ENCODE measurements at regions not wholly inside any gene's neighbourhood (a gene's known extent, or its start where the extent isn't known, plus 50 kb on each side); places are given as distances from the start of the nearest gene placed in this dataset.

GRCh38 chr20:24406750-24407149 lies 62.7 kb upstream of the SYNDIG1 start:
- no peak for DNase-seq (ENCODE audit: low read depth in 1 of 2, low spot score in 1 of 2)
- TF ChIP-seq, protein P1, sequence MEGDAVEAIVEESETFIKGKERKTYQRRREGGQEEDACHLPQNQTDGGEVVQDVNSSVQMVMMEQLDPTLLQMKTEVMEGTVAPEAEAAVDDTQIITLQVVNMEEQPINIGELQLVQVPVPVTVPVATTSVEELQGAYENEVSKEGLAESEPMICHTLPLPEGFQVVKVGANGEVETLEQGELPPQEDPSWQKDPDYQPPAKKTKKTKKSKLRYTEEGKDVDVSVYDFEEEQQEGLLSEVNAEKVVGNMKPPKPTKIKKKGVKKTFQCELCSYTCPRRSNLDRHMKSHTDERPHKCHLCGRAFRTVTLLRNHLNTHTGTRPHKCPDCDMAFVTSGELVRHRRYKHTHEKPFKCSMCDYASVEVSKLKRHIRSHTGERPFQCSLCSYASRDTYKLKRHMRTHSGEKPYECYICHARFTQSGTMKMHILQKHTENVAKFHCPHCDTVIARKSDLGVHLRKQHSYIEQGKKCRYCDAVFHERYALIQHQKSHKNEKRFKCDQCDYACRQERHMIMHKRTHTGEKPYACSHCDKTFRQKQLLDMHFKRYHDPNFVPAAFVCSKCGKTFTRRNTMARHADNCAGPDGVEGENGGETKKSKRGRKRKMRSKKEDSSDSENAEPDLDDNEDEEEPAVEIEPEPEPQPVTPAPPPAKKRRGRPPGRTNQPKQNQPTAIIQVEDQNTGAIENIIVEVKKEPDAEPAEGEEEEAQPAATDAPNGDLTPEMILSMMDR (IDR thresholded peaks at IDR 0.05; ENCODE audit: low read depth, low read length), result no peak
- Histone ChIP-seq H3K36me3 (no peaks in the 10 kb centered on the region), H3K27ac (no peak overlapping the region), H3K4me1 (ENCODE audit: low read depth) (no peaks in the 10 kb centered on the region), H3K9me3 (ENCODE audit: low read depth) (no peaks in the 10 kb centered on the region), H3K27me3 (peaks cover 9% of the 10 kb centered on the region), H3K4me3 (no peak overlapping the region)

GRCh38 chr20:24406251-24406650 lies 63.2 kb upstream of the SYNDIG1 start:
- Histone ChIP-seq H3K27me3 (peaks cover 9% of the 10 kb centered on the region), H3K9me3 (ENCODE audit: low read depth) (no peaks in the 10 kb centered on the region)
- no peak for DNase-seq (ENCODE audit: low read depth in 1 of 2, low spot score in 1 of 2)

DNA sequence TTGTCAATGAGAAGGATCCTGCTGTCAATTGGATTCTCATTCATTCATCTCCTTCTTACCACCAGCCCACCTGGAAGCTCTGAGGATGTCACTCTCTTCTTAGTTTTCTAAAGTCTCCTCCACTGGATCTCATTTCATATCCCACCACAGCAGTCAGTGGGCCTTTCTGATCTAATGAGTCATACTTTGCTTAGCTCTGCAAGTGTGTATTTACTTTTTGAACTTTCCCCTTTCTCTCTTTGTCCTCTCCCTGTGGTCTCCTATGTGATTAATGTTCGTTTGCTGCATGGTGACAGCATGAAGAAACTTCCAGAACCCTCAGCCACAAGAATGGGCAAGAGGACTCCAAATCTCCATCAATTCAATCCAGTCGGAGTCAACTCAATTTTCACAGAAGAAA lies 63.6 kb upstream of the SYNDIG1 start:
- Histone ChIP-seq H3K4me1 (ENCODE audit: low read depth) (no peaks in the 10 kb centered on the region), H3K4me3 (no peak overlapping the region), H3K27me3 (peaks cover 9% of the 10 kb centered on the region), H3K36me3 (no peaks in the 10 kb centered on the region), H3K9me3 (ENCODE audit: low read depth) (no peaks in the 10 kb centered on the region), H3K27ac (no peak overlapping the region)
- DNase-seq (ENCODE audit: low read depth in 1 of 2, low spot score in 1 of 2), result no peak
- TF ChIP-seq, protein P1 (IDR thresholded peaks at IDR 0.05; ENCODE audit: low read depth, low read length), result no peak

More at GRCh38 chr20:24406251-24406650, 63.2 kb upstream of the SYNDIG1 start:
- no peak overlapping the region for H3K27ac ChIP-seq
- H3K36me3 ChIP-seq, result no peaks in the 10 kb centered on the region
- TF ChIP-seq, protein P1 (IDR thresholded peaks at IDR 0.05; ENCODE audit: low read depth, low read length), result no peak
- H3K4me1 ChIP-seq (ENCODE audit: low read depth), result no peaks in the 10 kb centered on the region
- no peak overlapping the region for H3K4me3 ChIP-seq

DNA sequence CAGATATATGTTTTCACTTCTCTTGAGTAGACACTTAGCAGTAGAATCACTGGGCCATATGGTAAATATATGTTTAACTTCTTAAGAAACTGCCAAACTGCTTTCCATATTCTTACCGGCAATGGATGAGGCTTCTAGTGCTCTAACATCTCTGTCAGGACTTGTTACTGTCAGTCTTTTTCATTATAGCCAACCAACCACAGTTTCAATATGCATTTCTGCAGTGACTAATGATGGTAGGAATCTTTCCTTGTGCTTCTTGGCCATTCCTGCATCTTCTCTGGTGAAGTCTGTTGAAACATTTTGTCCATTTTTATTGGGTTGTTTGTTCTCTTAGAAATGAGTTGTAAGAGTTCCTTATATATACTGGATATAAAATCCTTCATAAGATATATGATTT lies 66.0 kb upstream of the SYNDIG1 start:
- Histone ChIP-seq H3K27ac (no peak overlapping the region), H3K9me3 (ENCODE audit: low read depth) (no peaks in the 10 kb centered on the region), H3K27me3 (no peaks in the 10 kb centered on the region), H3K4me1 (ENCODE audit: low read depth) (no peaks in the 10 kb centered on the region), H3K36me3 (no peaks in the 10 kb centered on the region), H3K4me3 (no peak overlapping the region)
- TF ChIP-seq, protein P1 (IDR thresholded peaks at IDR 0.05; ENCODE audit: low read depth, low read length), result no peak
- no peak for DNase-seq (ENCODE audit: low read depth in 1 of 2, low spot score in 1 of 2)

DNA sequence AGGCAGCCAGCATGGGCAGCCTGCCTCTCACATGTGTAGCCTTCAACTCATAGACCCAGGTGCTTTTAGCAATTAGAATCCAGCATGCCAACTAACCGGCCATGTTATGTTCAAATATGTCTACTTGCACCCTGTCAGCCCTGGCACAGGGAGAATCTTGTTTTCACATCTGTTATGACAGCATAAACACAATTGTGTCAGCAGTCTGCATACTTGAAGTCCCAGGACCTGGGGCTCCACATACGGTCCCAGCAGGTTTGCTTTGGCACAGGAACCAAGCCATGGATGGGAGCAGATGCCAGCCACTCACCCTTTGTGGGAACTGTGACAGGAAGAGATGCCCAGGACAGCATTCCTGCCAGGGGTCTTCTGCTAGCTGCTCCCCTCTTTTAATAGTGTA lies 67.2 kb upstream of the SYNDIG1 start:
- Histone ChIP-seq H3K4me1 (ENCODE audit: low read depth) (no peaks in the 10 kb centered on the region), H3K27ac (no peak overlapping the region), H3K9me3 (ENCODE audit: low read depth) (no peaks in the 10 kb centered on the region), H3K36me3 (no peaks in the 10 kb centered on the region), H3K27me3 (no peaks in the 10 kb centered on the region), H3K4me3 (no peak overlapping the region)
- TF ChIP-seq, protein P1 (IDR thresholded peaks at IDR 0.05; ENCODE audit: low read depth, low read length), result no peak
- DNase-seq (ENCODE audit: low read depth in 1 of 2, low spot score in 1 of 2), result no peak

DNA sequence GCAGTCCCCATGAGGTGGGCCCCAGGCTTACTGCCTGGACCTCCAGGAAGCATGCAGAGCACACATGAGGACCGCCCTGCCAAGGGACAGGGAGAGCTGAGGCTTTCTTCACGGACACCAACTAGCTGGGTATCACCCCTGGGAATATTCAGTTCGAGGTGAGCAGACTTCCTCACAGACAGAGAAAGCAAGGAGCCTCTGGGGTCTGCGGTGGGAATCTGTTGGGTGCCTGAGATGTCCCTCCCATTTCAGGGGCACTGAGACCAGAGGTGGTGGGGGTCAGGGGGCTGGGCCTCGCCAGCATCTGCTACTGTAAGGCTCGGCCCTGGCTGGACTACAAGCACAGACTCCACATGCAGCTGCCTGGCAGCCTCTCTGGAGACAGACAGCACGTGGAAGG lies 74.3 kb upstream of the SYNDIG1 start:
- H3K4me1 ChIP-seq (ENCODE audit: low read depth), result no peaks in the 10 kb centered on the region
- no peak for DNase-seq (ENCODE audit: low read depth in 1 of 2, low spot score in 1 of 2)
- TF ChIP-seq, protein P1 (IDR thresholded peaks at IDR 0.05; ENCODE audit: low read depth, low read length), result no peak
- H3K4me3 ChIP-seq, result no peak overlapping the region
- peaks cover 31% of the 10 kb centered on the region for H3K27me3 ChIP-seq
- no peaks in the 10 kb centered on the region for H3K9me3 ChIP-seq (ENCODE audit: low read depth)
- no peak overlapping the region for H3K27ac ChIP-seq
- H3K36me3 ChIP-seq, result no peaks in the 10 kb centered on the region

Measured in cardiac muscle cell (in vitro differentiated cells and primary cell).